GM21717 (cell line): ENCODE measurements at regions not wholly inside any gene's neighbourhood (a gene's known extent, or its start where the extent isn't known, plus 50 kb on each side); places are given as distances from the start of the nearest gene placed in this dataset.
"Not testable (repeated sequence)": the region's sequence is repeated elsewhere in the genome, so short reads cannot be mapped to it uniquely, and the experiment has no call there.

Source experiments
- ATAC-seq: cut with Tn5 transposase; IDR thresholded peaks from one replicate; pipeline ENCODE4 v1.9.1; 2021; ENCODE audit warnings: mild to moderate bottlenecking, moderate library complexity; ENCODE audit not compliant: unreplicated experiment

DNA sequence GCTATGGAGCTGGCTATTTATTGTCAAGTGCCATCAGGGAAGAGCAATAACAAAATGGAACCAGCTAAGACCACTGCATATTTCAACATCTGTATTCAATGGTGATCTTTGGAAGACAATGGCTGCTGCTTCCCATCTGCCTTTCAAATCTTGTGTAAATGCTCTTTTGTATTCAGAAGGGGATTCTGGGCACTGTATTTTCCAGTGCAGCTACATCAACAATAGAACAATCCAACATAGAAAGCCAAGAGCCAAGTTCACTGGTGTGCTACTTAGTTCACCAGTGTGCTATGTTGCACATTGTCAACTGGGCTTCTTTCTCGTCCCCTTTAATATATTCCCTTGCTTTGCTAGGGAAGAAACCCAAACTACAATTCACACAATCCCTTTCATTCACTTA lies 128.8 kb upstream of the OR4E1 start:
- no peak for ATAC-seq

DNA sequence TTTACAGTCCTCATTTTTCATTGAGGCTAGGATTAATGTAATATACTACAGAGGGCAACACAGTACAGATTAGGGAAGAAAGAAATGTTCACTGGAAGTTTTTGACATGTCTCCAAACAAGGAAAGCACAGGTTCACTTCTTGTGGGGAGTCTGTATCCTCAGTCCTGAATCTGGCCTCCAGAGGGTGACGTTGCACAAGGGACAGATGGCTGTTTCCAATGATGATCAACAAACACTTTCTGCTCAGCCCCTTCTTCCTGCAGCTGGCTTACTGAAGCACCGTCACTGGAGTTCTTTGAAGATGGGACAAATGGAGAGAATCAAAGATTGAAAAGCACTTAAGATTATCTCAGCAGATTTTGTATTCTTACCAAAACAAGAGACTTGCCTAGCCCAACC lies 123.3 kb upstream of the OR4E1 start:
- ATAC-seq, result no peak

DNA sequence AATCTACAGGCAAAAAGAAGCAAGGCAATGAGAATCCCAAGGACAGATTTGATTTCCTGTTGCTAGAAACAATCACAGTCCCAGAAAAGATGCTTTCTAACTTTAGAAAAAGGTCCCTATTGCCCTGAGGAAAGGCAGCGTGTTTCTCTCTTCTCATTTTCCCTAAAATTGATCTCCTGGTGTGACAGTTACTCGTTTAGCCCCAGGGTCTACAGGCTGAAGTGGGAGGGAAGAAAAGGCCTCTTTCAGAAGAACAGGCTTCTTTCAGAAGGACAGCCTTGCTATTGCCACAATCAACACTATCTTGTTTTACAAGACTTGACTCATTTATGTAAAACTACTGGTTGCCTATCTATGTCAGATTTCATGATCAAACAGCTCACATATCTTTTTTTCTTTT lies 121.8 kb upstream of the OR4E1 start:
- ATAC-seq, result no peak

DNA sequence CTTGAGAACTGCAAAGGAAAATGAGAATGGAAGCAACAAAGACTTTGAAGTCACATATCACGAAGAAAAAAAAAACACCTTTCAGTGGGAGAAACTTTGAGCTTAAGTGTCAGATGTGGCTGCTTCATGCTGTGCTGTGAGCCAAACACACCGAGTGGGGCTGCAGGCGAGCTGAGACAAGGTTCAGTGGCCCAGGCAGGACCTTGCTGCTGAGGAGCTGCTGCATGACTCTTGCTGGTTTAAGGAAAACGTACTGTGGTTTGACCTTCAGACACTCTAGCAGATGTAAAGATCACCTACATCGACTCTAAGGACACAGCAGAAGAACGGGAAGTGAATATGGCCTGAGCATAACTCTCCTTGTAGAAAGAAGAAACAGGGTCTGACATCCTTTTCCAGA lies 118.1 kb upstream of the OR4E1 start:
- no peak for ATAC-seq

DNA sequence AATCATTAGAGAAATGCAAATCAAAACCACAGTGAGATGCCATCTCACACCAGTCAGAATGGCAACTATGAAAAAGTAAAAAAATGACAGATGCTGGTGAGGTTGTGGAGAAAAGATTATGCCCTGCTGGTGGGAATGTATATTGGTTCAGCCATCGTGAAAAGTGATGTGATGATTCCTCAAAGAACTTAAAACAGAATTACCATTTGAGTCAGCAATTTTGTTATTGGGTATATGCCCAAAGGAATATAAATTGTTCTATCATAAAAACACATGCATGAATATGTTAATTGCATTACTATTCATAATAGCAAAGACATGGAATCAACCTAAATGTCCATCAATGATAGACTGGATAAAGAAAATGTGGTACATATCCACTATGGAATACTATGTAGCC lies 115.1 kb upstream of the OR4E1 start:
- not testable (repeated sequence) for ATAC-seq

DNA sequence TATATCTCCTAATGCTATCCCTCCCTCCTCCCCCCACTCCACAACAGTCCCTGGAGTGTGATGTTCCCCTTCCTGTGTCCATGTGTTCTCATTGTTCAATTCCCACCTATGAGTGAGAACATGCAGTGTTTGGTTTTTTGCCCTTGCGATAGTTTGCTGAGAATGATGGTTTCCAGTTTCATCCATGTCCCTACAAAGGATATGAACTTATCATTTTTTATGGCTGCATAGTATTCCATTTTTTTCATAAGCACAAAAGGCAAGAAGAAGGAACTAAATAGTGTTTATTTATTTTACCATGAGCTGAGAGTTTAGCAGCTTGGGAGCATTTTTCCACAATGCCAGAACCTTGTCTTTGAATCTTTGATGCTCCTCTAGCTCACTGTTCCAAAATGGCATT lies 113.6 kb upstream of the OR4E1 start:
- not testable (repeated sequence) for ATAC-seq

DNA sequence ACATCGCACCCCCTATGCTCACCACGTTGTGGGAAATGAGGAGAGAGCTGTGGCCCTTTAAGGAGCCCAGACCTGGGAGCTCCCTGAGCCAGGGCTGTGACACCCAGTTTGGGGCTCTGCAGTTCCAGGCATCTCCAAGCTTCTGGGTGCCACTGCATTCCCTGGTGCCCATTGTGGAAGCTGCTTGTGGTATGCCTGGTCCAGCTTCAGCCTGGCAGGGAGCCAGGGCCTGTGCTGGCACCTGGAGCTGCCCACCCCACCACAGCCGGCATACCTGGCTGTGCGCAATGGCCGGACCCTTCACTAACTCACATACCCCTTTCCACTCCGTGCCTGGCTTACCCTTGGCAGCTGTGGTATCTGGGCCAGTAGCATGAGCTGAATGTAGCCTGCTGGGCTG lies 107.9 kb upstream of the OR4E1 start:
- ATAC-seq, result no peak

DNA sequence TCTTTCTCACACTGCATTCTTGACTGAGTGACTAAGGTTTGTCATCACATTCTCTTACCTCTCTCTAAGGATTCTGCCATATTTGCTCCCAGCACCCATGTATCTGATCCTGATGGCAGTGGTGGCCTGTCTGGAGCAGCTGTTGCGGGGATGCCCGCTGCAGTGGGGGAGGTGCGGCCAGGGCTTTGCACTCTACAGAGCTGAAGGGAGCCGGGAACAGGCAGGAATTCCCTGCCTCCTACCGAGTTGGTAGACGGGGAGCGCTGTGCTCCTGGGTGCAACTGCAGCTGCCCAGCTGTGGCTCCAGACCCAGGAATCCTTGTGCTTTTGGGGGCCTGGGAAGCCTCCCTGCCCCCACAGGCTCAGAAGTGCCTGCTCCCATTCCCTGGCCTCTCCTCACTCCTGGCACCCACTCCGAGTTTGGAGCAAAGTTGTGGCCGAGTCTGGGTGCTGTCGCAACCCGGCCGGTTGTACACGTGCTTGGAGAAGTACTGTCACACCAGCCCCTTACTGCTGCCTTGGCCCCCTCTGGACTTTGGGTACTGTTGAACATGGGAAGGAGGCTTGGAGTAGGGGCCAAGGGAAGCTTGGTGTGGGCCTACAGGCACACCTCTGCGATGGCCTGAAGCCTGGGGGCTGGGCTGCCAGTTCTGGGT lies 106.9 kb upstream of the OR4E1 start:
- no peak for ATAC-seq

DNA sequence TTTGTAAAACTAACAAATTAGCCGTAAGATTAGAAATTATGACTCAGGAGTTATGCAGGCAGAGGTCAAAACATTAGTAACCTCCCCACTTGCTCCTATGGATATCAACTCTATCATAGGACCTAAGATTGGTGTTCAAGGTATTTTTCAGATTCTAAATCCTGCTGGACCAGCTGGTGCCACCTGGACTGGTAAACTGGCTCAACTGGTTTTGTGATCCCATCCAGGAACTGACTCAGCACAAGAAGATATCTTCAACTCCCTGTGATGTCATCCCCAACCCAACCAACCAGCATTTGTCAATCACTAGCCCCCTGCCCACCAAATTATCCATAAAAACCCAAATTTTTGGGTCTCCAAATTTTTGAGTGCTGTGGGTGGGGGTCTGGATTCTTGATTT lies 98.1 kb upstream of the OR4E1 start:
- ATAC-seq, result no peak

DNA sequence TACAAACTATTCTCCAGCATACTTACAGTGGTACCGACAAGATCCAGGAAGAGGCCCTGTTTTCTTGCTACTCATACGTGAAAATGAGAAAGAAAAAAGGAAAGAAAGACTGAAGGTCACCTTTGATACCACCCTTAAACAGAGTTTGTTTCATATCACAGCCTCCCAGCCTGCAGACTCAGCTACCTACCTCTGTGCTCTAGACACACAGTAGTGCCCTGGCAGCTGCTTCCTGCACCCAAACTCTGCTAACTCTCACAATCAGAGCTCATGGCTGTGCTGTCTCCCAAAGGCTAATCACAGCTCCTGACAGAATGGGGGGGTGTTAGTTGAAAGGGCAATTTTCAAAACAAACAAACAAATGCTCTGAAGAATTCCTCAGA lies 95.2 kb upstream of the OR4E1 start:
- ATAC-seq, result no peak

DNA sequence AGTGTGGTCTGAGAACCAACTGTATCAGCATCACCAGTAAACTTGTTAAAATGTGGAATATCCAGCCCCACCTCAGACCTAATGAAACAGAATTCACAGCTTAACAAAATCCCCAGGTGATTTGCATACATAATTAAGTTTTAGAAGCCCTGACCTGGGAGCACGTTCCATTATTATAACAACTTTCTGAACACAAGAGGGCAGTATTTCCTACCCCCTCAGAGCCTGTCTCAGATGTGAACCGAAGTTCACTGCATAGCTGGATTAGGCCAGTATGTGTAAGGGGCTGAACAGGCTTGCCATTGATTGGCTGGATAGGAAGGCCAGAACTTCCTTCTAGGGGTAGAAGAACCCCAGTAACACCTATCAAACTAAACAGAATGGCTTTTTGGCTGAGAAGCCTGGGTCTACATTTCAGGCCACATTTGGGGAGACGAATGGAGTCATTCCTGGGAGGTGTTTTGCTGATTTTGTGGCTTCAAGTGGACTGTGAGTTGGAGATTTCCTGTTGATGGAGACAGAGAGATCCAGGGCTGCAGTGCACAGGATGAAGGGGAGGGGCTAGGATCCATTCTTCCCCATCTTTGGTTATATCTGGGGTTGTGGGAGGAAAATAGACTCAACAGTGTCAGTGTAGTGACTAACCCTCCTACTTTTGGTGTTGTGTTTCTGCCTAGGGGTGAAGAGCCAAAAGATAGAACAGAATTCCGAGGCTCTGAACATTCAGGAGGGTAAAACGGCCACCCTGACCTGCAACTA lies 94.7 kb upstream of the OR4E1 start:
- no peak for ATAC-seq

DNA sequence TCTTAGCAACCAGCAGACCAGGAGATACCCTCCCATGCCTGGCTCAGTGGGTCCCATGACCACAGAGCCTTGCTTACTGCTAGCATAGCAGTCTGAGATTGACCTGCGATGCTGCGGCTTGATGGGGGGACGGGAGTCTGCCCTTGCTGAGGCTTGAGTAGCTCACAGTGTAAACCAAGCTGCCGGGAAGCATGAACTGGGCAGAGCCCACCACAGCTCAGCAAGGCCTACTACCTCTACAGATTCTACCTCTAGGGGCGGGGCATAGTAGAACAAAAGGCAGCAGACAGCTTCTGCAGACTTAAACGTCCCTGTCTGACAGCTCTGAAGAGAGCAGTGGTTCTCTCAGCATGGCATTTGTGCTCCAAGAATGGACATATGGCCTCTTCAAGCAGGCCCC lies 86.7 kb upstream of the OR4E1 start:
- not testable (repeated sequence) for ATAC-seq

DNA sequence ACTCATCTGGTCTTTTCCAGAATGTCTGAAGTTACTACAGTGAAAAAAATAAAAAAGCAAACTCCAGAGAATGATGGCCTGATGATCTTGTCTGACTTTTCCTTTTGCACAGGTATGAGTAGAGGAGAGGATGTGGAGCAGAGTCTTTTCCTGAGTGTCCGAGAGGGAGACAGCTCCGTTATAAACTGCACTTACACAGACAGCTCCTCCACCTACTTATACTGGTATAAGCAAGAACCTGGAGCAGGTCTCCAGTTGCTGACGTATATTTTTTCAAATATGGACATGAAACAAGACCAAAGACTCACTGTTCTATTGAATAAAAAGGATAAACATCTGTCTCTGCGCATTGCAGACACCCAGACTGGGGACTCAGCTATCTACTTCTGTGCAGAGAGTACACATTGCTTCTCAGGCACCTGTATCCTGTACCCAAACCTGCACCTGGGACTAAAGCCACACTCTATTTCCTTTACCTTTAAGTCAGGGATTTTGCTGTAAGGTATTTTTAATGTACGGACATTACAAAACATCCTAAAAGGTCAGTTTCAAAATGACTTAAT lies 75.8 kb upstream of the OR4E1 start:
- ATAC-seq, result no peak

DNA sequence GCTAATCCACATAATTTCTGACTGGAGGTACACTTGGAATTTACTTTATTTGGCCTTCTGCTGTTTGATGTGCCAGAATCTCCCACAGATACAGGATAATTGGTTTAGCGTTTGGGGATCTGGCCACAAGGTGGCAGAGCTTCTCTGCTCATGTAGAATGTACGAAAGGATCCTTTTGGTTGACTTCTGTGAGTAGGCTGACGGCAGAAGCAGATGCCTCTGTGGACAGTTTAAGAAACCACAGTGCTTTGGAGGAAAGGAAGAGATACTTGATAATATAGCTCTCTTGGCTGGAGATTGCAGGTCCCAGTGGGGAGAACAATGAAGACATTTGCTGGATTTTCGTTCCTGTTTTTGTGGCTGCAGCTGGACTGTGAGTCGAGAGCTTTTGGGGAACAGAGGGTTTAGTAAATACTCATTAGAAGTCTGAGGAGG lies 75.3 kb upstream of the OR4E1 start:
- no peak for ATAC-seq

DNA sequence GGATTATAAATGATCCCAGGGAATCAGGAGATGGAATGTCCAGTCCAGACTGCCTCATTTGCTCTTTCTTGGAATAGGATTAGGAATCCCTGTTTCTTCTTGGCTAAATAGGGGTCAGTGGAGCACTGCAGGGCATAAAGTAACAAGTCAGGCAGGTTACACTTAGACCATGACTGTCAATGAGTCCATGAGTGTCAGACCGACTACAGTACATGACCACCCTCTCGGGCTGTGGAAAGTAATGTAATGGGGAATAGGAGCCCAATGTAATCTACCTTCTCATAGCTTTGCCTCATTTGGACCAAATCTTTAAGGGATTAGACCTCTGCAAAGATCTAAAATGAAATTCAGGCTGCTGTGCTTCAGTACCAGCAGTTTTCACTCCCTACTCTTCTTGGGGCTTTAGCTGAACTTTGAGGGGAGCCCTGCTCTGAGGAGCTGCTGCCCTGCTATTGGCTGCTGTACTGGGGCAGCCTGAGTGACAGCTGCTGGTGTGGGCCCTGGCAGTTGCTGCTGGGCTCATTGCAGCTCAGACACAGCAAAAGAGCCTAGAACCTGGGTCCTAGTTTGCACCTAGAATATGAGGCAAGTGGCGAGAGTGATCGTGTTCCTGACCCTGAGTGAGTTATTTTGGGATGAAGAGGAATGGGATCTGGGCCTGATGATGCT lies 62.2 kb upstream of the OR4E1 start:
- no peak for ATAC-seq

DNA sequence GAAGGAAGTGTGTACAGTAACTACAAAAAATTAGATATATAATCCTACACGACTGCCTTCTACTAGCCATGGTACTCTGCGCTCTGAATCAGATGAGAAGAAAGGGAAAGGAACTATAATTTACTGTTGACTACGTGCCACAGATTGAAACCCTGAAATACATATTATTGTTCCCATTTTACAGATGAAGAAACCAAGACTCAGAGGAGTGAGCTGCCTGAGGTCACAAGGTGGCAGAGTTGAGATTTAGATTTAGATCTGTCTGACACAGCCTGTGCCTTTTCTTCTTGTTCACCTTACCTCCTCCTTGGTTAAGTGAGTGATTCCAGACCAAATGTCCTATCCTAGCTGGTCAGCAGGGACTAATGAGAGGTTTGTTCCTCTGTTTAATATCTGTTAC lies 61.6 kb upstream of the OR4E1 start:
- ATAC-seq, result no peak

DNA sequence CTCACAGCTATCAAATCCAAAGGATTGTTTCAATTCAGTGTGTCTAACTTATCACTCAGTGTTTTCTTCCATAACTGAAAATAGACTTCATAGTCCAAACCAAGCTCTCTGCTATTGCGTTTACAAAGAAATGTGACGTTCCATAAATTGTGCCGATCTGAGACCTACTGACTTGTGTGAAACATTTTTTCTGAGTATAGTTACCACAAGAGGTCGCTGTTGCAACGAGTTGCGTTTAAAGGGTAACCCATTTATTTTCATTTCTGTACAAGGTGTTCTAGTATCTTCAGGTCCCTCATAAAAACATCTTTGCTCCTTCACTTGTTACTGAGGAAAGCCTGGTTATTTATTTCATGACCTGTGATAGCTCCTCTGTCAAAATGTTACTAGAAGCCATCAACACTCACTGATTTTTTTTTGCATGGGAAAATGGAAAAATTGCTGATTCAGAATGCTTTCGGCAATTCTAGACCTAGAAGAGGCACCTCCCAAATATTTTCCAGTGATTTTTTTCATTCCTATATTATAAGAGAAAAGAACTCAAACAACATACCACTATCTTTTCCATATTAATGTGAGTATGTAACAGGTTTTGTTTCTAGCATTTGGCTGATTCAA lies 60.9 kb upstream of the OR4E1 start:
- no peak for ATAC-seq

DNA sequence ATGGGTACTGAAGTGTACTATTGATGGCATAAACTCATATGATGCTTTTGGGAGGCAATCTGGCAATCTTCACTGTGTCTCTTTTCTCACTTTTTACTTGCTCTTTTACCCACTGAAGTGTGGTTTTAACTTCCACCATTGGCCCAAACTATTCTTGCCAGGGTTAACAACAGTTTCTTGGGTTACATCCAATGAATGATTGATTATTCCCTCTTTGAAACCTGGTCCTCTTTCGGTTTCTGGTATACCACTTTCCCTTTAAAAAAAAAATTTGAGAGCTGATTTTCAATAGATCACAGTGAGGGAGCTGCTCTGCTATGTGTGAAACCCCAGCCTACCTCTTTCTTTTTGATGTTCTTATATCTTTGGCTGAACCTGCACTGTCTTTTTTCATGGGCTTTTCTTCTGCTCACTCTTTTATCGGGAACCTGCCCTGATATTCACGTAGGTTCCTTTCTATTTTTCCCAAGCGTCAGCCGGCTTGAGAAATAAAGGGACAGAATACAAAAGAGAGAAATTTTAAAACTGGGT lies 56.1 kb upstream of the OR4E1 start:
- no peak for ATAC-seq

DNA sequence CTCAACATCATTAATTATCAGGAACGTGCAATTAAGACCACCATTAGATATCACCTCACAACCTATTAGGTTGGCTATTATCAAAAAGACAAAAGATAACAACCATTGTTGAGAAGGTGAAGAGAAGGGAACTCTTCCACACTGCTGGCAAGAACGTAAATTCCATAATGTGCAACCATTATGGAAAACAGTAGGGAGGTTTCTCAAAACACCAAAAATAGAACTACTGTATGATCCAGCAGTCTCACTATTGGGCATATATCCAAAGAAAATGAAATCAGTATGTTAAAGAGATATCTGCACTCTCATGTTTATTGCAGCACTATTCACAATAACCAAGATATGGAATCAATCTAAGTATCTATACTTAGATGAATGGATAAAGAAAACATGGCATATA lies 51.6 kb upstream of the OR4E1 start:
- ATAC-seq, result no peak

DNA sequence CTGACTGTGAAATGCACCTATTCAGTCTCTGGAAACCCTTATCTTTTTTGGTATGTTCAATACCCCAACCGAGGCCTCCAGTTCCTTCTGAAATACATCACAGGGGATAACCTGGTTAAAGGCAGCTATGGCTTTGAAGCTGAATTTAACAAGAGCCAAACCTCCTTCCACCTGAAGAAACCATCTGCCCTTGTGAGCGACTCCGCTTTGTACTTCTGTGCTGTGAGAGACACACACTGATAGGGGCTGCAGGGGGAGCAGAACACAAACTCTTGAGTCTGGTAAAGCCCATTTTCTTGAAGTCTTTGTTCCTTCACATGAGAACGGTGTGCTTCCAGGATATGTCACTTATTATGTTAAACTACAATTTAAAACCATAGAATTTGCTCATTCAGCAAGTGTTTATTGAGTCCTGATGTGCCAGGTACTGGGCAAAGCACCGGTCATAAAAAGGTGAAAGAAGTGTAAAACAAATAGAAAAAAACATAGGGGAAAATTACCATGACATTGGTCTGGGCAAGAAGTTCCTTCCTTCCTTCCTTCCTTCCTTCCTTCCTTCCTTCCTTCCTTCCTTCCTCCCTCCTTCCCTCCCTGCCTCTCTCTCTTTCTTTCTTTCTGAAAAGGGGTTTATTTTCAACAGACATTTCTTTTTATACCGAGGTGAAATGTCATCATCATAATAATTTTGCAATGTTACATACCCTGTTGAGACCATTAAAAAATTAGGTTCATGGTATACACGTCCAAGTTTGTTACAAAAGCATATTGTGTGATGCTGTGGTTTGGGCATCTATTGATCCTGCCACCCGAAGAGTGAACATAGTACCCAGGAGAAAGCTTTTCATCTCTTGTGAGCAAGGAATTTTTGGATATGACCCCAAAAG lies 50.7 kb upstream of the OR4E1 start:
- no peak for ATAC-seq
